B cell (primary cell): ENCODE measurements at regions not wholly inside any gene's neighbourhood (a gene's known extent, or its start where the extent isn't known, plus 50 kb on each side); places are given as distances from the start of the nearest gene placed in this dataset.

ENCODE experiments used
- ATAC-seq: fragments of 200-7000 bp; cut with Tn5 transposase; one replicate; pipeline ENCODE4 v1.10.0; 2021; ENCODE audit warnings: low read depth, mild to moderate bottlenecking, moderate number of reproducible peaks, moderate library complexity
- CTCF ChIA-PET: fragments of 350-600 bp; sonication (Branson Sonifier 250); formaldehyde crosslinking; loops from one replicate; lab custom pipeline; 2021; ENCODE audit warnings: antibody characterized with exemption, inconsistent platforms; lab: Charles Lee
- POLR2A ChIA-PET: fragments of 350-600 bp; sonication (Branson Sonifier 250); formaldehyde crosslinking; loops from one replicate; lab custom pipeline; 2021; ENCODE audit warnings: antibody characterized with exemption; lab: Charles Lee
- DNase-seq: peaks from one replicate; pipeline ENCODE4 v3.0.0; 2013
- H2AFZ ChIP-seq: 2 replicates; pipeline ENCODE4 v1.6.1; 2012; ENCODE audit warnings: mild to moderate bottlenecking, low read depth, low read length; ENCODE audit not compliant: insufficient read depth, poor library complexity, severe bottlenecking
- H3K27ac ChIP-seq, 2 donors: 1 replicate in 1 of 2; 2 replicates in 1 of 2; pipeline ENCODE4 v1.5.1; 2012 to 2013; ENCODE audit warnings: low read length in 2 of 2, mild to moderate bottlenecking in 2 of 2, moderate library complexity in 1 of 2
- H3K27me3 ChIP-seq, 4 experiments: fragments of 200-600 bp in 1 of 4; sonication (generic) in 1 of 4; replicated peaks in 1 of 4; 1 replicate in 2 of 4; 2 replicates in 2 of 4; pipeline versions ENCODE4 v1.6.1 to v1.7.0; 2013 to 2016; ENCODE audit warnings: low read length in 3 of 4, mild to moderate bottlenecking in 2 of 4, mixed read lengths in 1 of 4, moderate library complexity in 1 of 4; ENCODE audit not compliant: insufficient read depth in 4 of 4, control insufficient read depth in 3 of 4; ENCODE audit errors: control extremely low read depth in 1 of 4
- H3K36me3 ChIP-seq, 2 experiments: replicated peaks in 1 of 2; 1 replicate in 1 of 2; 2 replicates in 1 of 2; pipeline versions ENCODE4 v1.6.1 to v1.7.1; 2013; ENCODE audit warnings: low read length in 1 of 2; ENCODE audit not compliant: insufficient read depth in 2 of 2, control insufficient read depth in 1 of 2; ENCODE audit errors: control extremely low read depth in 1 of 2, extremely low read depth in 1 of 2
- H3K4me1 ChIP-seq, 2 donors: fragments of 200-600 bp in 1 of 2; sonication (generic) in 1 of 2; 1 replicate in 1 of 2; 2 replicates in 1 of 2; pipeline versions ENCODE4 v1.5.1 to v1.6.1; 2013 to 2017; ENCODE audit warnings: low read length in 2 of 2; ENCODE audit not compliant: control insufficient read depth in 2 of 2, insufficient read depth in 2 of 2
- H3K4me2 ChIP-seq: replicated peaks from 2 replicates; pipeline ENCODE3; 2012; ENCODE audit warnings: mild to moderate bottlenecking, low read depth, low read length; ENCODE audit not compliant: poor library complexity, severe bottlenecking
- H3K4me3 ChIP-seq, 5 experiments: fragments of 200-600 bp in 1 of 5; sonication (generic) in 1 of 5; 1 replicate in 3 of 5; 2 replicates in 2 of 5; pipeline versions ENCODE4 v1.5.1 to v1.7.0; 2011 to 2016; ENCODE audit warnings: low read length in 4 of 5, mild to moderate bottlenecking in 4 of 5, low read depth in 2 of 5, control low read depth in 1 of 5, moderate library complexity in 1 of 5; ENCODE audit not compliant: insufficient read depth in 1 of 5; ENCODE audit errors: control extremely low read depth in 1 of 5, extremely low read depth in 1 of 5
- H3K79me2 ChIP-seq: fragments of 200-600 bp; sonication (generic); one replicate; pipeline ENCODE4 v1.6.0; 2016; ENCODE audit warnings: low read length; ENCODE audit not compliant: control insufficient read depth, insufficient read depth
- H3K9ac ChIP-seq: fragments of 200-600 bp; sonication (generic); 2 replicates; pipeline ENCODE4 v1.6.1; 2017; ENCODE audit warnings: mild to moderate bottlenecking, low read length, moderate library complexity
- H3K9me3 ChIP-seq, 3 donors: one replicate each; pipeline versions ENCODE4 v1.6.1 to v1.7.1; 2013; ENCODE audit warnings: low read length in 2 of 3; ENCODE audit not compliant: control insufficient read depth in 2 of 3, insufficient read depth in 1 of 3; ENCODE audit errors: control extremely low read depth in 1 of 3
- H4K20me1 ChIP-seq: 2 replicates; pipeline ENCODE4 v1.6.0; 2012; ENCODE audit warnings: mild to moderate bottlenecking, low read length; ENCODE audit not compliant: insufficient read depth, control insufficient read depth, poor library complexity, severe bottlenecking
- H3K27ac Mint-ChIP-seq: one replicate; pipeline ENCODE4 v1.8.0; 2021; ENCODE audit warnings: mixed read lengths
- H3K27me3 Mint-ChIP-seq: one replicate; pipeline ENCODE4 v1.8.0; 2021; ENCODE audit warnings: mixed read lengths
- H3K4me1 Mint-ChIP-seq: one replicate; pipeline ENCODE4 v1.8.0; 2021; ENCODE audit warnings: mixed read lengths
- H3K4me3 Mint-ChIP-seq: one replicate; pipeline ENCODE4 v1.8.0; 2021; ENCODE audit warnings: mixed read lengths
- H3K9me3 Mint-ChIP-seq: one replicate; pipeline ENCODE4 v1.8.0; 2022; ENCODE audit warnings: mixed read lengths; ENCODE audit not compliant: insufficient read depth
- EZH2 ChIP-seq: IDR thresholded peaks from 2 replicates; pipeline ENCODE4 v1.6.1; 2012; ENCODE audit warnings: borderline replicate concordance, low read depth, mild to moderate bottlenecking, moderate library complexity, low read length; ENCODE audit not compliant: insufficient read depth, poor library complexity, severe bottlenecking
- WGBS: methylation state at CpG from one replicate; pipeline ENCODE4 v1.1.5; 2013; ENCODE audit warnings: missing lambda C conversion rate; ENCODE audit not compliant: insufficient coverage; 5-methylcytosine and 5-hydroxymethylcytosine counted together
- intact Hi-C: fragments of 100-400 bp; cut with micrococcal nuclease; formaldehyde crosslinking; loops from one replicate; pipeline ENCODE4 v1.10.0; 2022
- TF ChIP-seq, protein P1 (sequence below): fragments of 200-600 bp; IDR thresholded peaks from one replicate; pipeline ENCODE4 v1.8.0; 2022; ENCODE audit warnings: antibody characterized with exemption, mild to moderate bottlenecking

DNA sequence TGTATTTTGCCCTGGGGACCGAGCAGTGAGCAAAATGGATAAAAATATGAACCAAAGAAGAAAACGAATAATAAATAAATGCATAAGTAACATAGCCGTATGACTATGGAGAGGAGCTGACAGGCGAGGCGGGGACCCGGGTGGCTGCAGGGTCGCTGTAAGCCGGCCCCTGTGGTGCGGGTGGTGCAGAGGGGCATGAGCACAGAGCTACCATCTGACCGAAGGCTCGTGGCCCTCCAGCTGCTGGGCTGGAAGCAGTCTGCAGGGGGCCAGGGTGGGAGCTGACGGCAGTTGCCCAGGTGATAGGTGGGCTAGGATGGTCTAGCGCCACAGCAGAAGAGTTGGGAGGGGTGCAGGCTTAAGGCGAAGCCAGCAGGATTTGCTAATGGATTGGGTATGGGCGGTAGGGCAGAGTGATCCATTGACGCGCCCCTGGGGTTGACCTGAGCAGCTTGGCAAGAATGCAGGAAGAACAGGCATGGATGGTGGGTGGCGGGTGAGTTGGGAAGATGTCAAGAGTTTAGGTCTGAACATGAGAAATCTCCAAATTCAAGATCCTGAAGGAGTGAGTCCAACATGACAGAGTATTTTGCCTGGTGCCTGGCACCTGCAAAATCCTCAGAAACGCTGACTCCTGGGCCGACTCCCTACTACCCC is 228.0 kb downstream of the FOXL1 start:
- no peak for ATAC-seq
- Histone ChIP-seq H3K36me3 (no peaks in the 10 kb centered on the region), H2AFZ (no peak overlapping the region), H3K4me3 (no peak overlapping the region), H3K27ac (no peak overlapping the region), H3K4me2 (no peak overlapping the region), H3K27me3 (peaks cover 0 to 3% (median 0%) of the 10 kb centered on the region in 4 experiments), H3K79me2 (no peaks in the 10 kb centered on the region), H3K9ac (no peak overlapping the region), H4K20me1 (no peaks in the 10 kb centered on the region), H3K9me3 (no peaks in the 10 kb centered on the region), H3K4me1 (no peaks in the 10 kb centered on the region)
- 91% methylated on average over 19 of the region's 20 CpGs for WGBS
- CTCF ChIA-PET, result no interaction called here
- DNase-seq, result no peak
- Mint-ChIP-seq H3K4me1 (no peaks in the 10 kb centered on the region), H3K27ac (no peak overlapping the region), H3K4me3 (no peak overlapping the region), H3K27me3 (peaks cover 14% of the 10 kb centered on the region), H3K9me3 (no peaks in the 10 kb centered on the region)
- POLR2A ChIA-PET, result no interaction called here
- TF ChIP-seq, protein P1, sequence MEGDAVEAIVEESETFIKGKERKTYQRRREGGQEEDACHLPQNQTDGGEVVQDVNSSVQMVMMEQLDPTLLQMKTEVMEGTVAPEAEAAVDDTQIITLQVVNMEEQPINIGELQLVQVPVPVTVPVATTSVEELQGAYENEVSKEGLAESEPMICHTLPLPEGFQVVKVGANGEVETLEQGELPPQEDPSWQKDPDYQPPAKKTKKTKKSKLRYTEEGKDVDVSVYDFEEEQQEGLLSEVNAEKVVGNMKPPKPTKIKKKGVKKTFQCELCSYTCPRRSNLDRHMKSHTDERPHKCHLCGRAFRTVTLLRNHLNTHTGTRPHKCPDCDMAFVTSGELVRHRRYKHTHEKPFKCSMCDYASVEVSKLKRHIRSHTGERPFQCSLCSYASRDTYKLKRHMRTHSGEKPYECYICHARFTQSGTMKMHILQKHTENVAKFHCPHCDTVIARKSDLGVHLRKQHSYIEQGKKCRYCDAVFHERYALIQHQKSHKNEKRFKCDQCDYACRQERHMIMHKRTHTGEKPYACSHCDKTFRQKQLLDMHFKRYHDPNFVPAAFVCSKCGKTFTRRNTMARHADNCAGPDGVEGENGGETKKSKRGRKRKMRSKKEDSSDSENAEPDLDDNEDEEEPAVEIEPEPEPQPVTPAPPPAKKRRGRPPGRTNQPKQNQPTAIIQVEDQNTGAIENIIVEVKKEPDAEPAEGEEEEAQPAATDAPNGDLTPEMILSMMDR, result no peak
- no peak for TF ChIP-seq EZH2
- intact Hi-C loops, result no loop called here

DNA sequence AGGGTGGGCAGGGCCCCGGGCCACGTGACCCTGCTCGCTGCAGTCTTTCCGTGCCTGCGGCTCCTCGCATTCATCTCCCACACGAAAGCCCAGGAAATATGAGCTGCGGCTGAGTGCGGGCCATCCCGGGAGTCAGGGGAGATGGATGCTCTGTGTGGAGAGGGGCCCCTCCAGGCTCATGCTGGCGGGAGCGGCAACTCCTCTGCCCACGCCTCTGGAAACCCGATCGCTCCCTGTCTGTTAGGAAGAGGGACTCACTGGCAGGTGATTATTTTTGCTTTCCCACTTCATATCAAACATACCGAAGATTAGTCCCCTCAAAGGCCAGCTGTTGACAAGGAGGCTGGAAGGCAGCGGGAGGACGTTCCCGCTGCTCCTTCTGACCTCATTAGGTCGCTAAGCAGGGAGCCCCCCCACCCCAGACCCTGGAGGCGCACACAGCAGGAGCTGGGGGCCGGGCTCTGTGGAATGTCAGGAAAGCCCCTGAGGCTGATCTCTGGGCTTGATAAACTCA is 228.5 kb downstream of the FOXL1 start:
- Histone ChIP-seq H3K9ac (no peak overlapping the region), H3K4me2 (no peak overlapping the region), H3K27ac (no peak overlapping the region), H3K27me3 (peaks cover 0 to 3% (median 0%) of the 10 kb centered on the region in 4 experiments), H4K20me1 (no peaks in the 10 kb centered on the region), H3K79me2 (no peaks in the 10 kb centered on the region), H3K9me3 (no peaks in the 10 kb centered on the region), H3K4me1 (no peaks in the 10 kb centered on the region), H2AFZ (no peak overlapping the region), H3K36me3 (no peaks in the 10 kb centered on the region), H3K4me3 (no peak overlapping the region)
- no peaks in the 10 kb centered on the region for H3K9me3 Mint-ChIP-seq
- ATAC-seq, result no peak
- 65% methylated on average over 15 of the region's 22 CpGs for WGBS
- H3K27me3 Mint-ChIP-seq, result peaks cover 18% of the 10 kb centered on the region
- ChIA-PET CTCF (no interaction called here), POLR2A (no interaction called here)
- H3K4me1 Mint-ChIP-seq, result no peaks in the 10 kb centered on the region
- no peak overlapping the region for H3K4me3 Mint-ChIP-seq
- TF ChIP-seq, protein P1, result no peak
- TF ChIP-seq EZH2, result no peak
- no peak overlapping the region for H3K27ac Mint-ChIP-seq
- intact Hi-C loops, result no loop called here
- DNase-seq, result no peak
